RWPE2 (cell line): ENCODE measurements at regions not wholly inside any gene's neighbourhood (a gene's known extent, or its start where the extent isn't known, plus 50 kb on each side); places are given as distances from the start of the nearest gene placed in this dataset.

Experiments used
- ATAC-seq: fragments of 200-7000 bp; cut with Tn5 transposase; 3 replicates; pipeline ENCODE4 v1.9.1; 2021; ENCODE audit warnings: low read depth
- DNase-seq: peaks from one replicate; pipeline ENCODE4 v3.0.0-alpha.2; 2020; ENCODE audit warnings: low spot score
- H3K27ac ChIP-seq: fragments of 450-650 bp; 2 replicates; pipeline ENCODE4 v1.5.1; 2017; ENCODE audit warnings: mild to moderate bottlenecking; ENCODE audit not compliant: poor library complexity, severe bottlenecking
- H3K27me3 ChIP-seq: fragments of 250-450 bp; sonication (Bioruptor Pico); 2 replicates; pipeline ENCODE4 v1.5.1; 2021; ENCODE audit warnings: mild to moderate bottlenecking, moderate library complexity; ENCODE audit not compliant: insufficient read depth, poor library complexity, severe bottlenecking
- H3K36me3 ChIP-seq: fragments of 250-450 bp; sonication (Bioruptor Pico); 2 replicates; pipeline ENCODE4 v1.5.1; 2020; ENCODE audit warnings: low read depth, mild to moderate bottlenecking, moderate library complexity
- H3K4me1 ChIP-seq: fragments of 250-450 bp; sonication (Bioruptor Pico); 2 replicates; pipeline ENCODE4 v1.5.1; 2021; ENCODE audit warnings: mild to moderate bottlenecking, moderate library complexity; ENCODE audit not compliant: insufficient read depth, poor library complexity, severe bottlenecking
- H3K4me3 ChIP-seq: fragments of 250-450 bp; sonication (Bioruptor Pico); 2 replicates; pipeline ENCODE4 v1.5.1; 2021; ENCODE audit warnings: mild to moderate bottlenecking, moderate library complexity; ENCODE audit not compliant: severe bottlenecking
- H3K9me3 ChIP-seq: fragments of 250-450 bp; sonication (Bioruptor Pico); 2 replicates; pipeline ENCODE4 v1.5.1; 2021; ENCODE audit warnings: mild to moderate bottlenecking, moderate library complexity; ENCODE audit not compliant: severe bottlenecking
- TF ChIP-seq, protein P1 (sequence below): fragments of 450-650 bp; IDR thresholded peaks from one replicate; pipeline ENCODE4 v1.5.1; 2017; ENCODE audit warnings: mild to moderate bottlenecking, moderate library complexity; ENCODE audit not compliant: poor library complexity, severe bottlenecking

DNA sequence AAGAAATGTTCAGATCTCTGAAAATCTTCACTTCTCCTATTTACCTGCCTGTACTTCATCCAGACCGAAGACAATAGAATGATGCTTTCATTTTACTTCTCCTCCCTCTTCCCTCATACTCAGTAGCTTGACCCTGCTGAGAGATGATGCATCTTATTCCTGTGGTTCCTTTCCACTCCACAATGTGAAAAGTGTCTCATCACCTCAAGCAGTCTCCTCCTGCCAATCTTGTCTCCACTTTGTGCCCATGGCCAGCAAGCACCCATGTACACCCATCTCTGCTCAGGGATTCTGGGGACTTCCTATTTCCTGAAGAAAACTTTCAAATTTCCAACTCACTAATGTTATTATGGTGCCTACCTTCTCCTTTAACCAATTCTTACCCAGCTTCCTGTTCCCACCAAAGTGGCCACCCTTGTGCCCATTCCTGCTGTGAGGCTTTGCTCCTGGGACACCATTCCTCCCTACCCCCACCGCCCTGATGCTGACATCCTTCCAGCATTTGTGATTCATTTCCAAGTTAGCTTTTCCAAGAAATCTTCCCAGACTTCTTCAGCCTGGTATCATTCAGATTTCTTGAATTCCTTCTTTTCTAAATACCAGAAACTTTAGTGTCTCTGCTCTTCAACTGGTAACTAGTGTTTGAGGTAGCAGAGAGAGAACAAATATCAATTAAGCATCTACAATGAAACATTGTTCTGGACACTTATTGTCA, 212.5 kb downstream of the POSTN start:
- H3K27ac ChIP-seq, result no peak overlapping the region
- ATAC-seq, result no peak
- no peaks in the 10 kb centered on the region for H3K4me1 ChIP-seq
- H3K27me3 ChIP-seq, result no peaks in the 10 kb centered on the region
- DNase-seq, result no peak
- H3K9me3 ChIP-seq, result no peaks in the 10 kb centered on the region
- H3K4me3 ChIP-seq, result no peak overlapping the region
- H3K36me3 ChIP-seq, result no peaks in the 10 kb centered on the region
- TF ChIP-seq, protein P1, sequence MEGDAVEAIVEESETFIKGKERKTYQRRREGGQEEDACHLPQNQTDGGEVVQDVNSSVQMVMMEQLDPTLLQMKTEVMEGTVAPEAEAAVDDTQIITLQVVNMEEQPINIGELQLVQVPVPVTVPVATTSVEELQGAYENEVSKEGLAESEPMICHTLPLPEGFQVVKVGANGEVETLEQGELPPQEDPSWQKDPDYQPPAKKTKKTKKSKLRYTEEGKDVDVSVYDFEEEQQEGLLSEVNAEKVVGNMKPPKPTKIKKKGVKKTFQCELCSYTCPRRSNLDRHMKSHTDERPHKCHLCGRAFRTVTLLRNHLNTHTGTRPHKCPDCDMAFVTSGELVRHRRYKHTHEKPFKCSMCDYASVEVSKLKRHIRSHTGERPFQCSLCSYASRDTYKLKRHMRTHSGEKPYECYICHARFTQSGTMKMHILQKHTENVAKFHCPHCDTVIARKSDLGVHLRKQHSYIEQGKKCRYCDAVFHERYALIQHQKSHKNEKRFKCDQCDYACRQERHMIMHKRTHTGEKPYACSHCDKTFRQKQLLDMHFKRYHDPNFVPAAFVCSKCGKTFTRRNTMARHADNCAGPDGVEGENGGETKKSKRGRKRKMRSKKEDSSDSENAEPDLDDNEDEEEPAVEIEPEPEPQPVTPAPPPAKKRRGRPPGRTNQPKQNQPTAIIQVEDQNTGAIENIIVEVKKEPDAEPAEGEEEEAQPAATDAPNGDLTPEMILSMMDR, result no peak

DNA sequence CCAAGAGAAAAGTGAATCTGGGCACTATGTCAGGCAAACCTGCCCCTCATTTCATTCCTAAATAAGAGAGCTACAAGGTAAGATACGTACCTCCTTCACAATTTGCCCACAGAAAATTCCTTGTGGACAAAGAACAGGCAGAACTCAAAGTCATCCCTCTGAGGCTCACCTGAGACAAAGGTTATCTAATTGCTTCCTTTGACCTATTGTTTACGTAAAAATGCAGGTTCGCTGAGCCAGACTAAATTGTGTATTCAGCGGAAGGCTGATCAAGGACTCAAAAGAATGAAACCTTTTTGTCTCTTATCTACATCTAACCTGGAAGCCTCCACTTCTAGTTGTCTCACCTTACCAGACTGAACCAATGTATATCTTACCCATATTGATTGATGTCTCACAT, 213.3 kb downstream of the POSTN start:
- ATAC-seq, result no peak
- H3K36me3 ChIP-seq, result no peaks in the 10 kb centered on the region
- no peak overlapping the region for H3K27ac ChIP-seq
- H3K4me3 ChIP-seq, result no peak overlapping the region
- H3K9me3 ChIP-seq, result no peaks in the 10 kb centered on the region
- TF ChIP-seq, protein P1, result no peak
- no peaks in the 10 kb centered on the region for H3K4me1 ChIP-seq
- DNase-seq, result no peak
- H3K27me3 ChIP-seq, result no peaks in the 10 kb centered on the region

DNA sequence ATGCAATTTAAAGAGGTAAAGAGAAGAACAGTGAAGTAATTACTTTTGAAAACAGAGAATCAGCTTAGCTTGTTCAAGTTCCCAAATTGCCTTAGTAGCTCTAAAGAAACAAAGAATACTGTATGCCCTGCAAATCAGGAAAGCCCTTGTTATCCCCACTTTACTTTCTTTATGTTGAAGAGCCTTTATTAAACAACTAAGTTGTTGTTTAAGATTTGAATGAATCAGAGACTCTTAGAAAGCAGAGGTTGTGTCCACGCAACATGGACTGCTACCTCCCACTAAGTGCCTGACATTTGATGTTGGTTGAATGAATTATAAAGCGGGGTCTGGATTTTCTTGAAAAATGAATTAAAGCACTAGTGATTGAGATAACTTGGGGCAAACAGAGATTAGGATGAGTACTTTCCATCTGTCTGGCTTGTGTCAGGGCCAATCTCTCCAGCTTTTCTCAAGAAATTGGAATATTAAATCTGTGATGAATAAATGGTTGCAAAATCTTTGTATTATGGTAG, 214.7 kb downstream of the POSTN start:
- Histone ChIP-seq H3K4me1 (no peaks in the 10 kb centered on the region), H3K27ac (no peak overlapping the region), H3K27me3 (no peaks in the 10 kb centered on the region), H3K9me3 (no peaks in the 10 kb centered on the region), H3K4me3 (no peak overlapping the region), H3K36me3 (no peaks in the 10 kb centered on the region)
- DNase-seq, result no peak
- no peak for ATAC-seq
- TF ChIP-seq, protein P1, result no peak

DNA sequence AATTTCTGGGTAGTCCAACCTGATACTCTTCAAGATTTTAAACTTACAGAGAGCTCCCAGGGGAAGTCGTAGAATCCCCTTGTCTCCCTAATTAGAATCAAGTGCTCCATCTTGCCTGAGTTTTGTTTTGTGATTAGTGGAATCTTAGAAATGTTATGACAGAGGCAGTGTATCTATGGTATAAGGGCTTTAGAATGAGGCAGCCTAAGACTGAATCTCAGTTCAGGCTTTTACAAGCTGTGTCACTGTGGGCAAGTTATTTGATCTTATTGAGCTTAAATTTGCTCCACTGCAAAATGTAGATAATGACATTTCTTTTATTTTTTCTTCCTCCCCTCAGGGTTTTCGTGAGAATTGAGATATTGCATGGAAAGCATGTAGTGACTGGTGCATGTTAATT, 215.5 kb downstream of the POSTN start:
- ATAC-seq (no peak), DNase-seq (no peak)
- no peak overlapping the region for H3K27ac ChIP-seq
- no peak overlapping the region for H3K4me3 ChIP-seq
- no peaks in the 10 kb centered on the region for H3K9me3 ChIP-seq
- H3K36me3 ChIP-seq, result no peaks in the 10 kb centered on the region
- TF ChIP-seq, protein P1, result no peak
- H3K4me1 ChIP-seq, result no peaks in the 10 kb centered on the region
- no peaks in the 10 kb centered on the region for H3K27me3 ChIP-seq

DNA sequence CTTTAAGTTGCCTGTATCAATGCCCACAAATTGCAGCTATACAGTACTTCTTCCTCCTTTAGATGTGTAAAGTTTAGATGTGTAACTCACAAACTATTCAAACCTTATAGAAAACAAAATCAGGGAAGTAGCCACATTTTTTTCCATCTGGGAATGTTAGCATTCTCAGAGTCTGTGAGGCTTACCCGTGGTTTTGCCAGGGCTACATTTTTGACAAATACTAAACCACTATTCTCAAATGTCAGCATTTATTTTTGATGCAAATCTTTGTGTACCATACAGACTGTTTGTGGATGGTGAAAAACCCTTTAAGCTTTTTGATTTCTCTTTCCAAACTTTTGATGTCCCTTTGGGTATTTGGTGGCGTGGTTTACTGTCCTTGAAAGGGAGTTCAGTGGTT, 216.4 kb downstream of the POSTN start:
- DNase-seq, result no peak
- TF ChIP-seq, protein P1, result no peak
- H3K27me3 ChIP-seq, result no peaks in the 10 kb centered on the region
- no peak for ATAC-seq
- no peaks in the 10 kb centered on the region for H3K9me3 ChIP-seq
- no peaks in the 10 kb centered on the region for H3K4me1 ChIP-seq
- H3K36me3 ChIP-seq, result no peaks in the 10 kb centered on the region
- H3K4me3 ChIP-seq, result no peak overlapping the region
- no peak overlapping the region for H3K27ac ChIP-seq
